Epithelial cell of prostate (primary cell): ENCODE measurements at regions not wholly inside any gene's neighbourhood (a gene's known extent, or its start where the extent isn't known, plus 50 kb on each side); places are given as distances from the start of the nearest gene placed in this dataset.

Source experiments
- DNase-seq: peaks from one replicate; pipeline ENCODE4 v3.0.0-alpha.2; 2011; ENCODE audit warnings: low read depth, low spot score
- H3K27ac ChIP-seq: fragments of 450-650 bp; 2 replicates; pipeline ENCODE4 v1.5.1; 2017; ENCODE audit warnings: mild to moderate bottlenecking

DNA sequence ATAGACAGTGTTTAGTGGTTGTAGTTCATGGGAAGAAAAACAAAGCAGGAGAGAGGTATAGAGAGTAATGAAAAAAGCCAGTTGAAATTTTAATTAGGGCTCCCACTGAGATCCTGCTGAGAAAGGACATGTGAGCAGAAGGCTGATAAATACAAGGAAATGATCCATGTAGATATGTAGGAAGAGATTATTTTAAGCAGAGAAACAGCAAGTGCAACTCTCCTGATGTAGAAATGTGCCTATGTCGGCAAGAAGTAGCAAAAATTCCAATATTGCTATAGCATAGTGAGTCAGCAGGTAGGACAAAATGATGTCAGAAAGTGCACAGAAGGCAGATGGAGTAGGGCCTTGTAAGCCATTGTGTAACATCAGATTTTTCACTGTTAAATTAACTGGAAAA, 1027.3 kb downstream of the PCDH18 start:
- no peak overlapping the region for H3K27ac ChIP-seq
- DNase-seq = no peak

DNA sequence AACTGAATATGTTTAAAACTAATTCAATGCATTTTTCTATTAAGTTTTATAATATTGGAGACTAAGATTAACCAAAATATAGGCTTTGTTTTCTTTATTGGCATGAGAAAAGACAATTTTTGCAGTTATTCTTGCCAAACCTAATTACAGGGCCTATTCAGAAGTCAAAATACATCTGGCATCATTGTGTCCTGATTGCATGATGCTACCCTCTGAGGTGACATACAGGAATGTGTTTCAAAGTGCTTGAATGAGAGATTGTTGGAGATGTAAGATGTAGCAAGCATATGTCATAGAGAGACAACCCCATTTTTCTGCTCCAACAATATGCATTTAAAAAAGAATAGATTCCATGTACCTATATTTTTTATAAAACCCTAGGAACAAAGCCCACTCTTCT, 1036.4 kb downstream of the PCDH18 start:
- no peak for DNase-seq
- H3K27ac ChIP-seq = no peak overlapping the region

DNA sequence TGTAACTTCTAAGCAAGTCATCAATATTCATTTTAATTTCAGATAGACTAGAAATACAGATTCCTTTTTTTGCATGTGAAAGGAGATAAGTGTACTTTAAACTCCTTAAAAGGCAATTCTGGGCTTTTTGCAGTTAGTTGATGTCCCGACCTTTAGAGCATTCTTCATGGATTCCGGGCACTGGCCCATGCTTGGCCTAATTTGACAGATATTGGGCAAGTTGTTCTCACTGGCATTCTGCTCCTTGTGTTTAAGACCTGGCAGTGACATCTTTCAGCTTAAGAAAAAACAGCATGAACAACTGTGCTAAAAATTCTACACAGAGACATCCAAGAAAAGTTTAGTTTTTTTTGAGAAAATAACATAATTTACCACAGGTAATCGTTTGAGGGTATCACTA, 1037.2 kb downstream of the PCDH18 start:
- no peak for DNase-seq

DNA sequence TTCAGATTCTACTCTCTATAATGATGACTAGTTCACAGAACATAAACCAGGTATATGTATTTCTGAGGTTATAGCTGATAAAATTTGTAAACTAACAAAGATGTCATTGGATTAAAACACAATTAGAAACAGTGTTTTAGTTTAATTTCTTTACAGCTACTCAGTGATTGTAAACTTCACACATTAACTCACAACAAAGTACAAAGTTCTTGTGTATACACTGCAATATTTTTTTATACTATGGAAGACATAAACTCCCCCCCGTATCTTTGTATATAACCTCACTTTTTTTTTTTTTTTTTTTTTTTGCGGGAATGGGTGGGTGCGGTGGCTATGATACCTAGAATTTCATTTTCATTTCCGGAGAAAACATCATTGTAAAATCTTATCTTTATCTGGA, 1043.2 kb downstream of the PCDH18 start:
- H3K27ac ChIP-seq = no peak overlapping the region
- DNase-seq = no peak

More for the DNA sequence above, 1037.2 kb downstream of the PCDH18 start:
- no peak overlapping the region for H3K27ac ChIP-seq

DNA sequence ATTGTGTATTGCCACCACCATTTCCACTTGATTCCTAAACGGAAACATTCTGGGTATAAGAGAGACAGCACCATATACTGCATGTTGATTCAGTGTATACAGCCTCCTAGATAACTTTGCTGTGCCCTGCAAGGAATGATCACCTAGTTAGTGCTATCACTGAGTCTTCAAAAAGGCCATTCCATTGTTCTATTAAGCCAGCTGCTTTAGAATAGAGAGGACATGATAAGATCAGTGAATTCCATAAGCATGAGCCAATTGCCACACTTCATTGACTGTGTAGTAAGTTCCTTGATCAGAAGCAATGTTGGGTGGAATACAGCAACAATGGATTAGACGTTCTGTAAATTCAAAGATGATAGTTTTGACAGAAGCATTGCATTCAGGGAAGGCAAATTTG, 1047.3 kb downstream of the PCDH18 start:
- DNase-seq = peak; percentile 1
- no peak overlapping the region for H3K27ac ChIP-seq

DNA sequence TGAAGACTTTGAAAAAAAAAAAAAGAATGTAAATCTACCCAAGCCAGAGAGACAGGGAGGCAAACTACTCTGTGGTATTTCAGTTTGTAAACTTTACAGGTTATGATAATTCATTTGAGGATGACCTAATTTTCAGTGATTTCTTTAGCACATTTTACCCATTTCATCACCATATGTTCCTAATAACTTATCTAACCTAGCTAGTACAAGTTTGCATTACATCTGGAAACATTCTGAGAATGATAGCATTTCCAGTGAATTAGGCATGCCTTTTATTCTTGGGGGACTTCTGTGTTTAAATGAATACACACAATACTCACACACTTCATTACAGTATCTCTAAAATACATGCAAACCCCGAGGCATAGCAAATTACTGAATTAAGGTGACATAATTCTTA, 1055.5 kb downstream of the PCDH18 start:
- no peak overlapping the region for H3K27ac ChIP-seq
- DNase-seq = no peak

DNA sequence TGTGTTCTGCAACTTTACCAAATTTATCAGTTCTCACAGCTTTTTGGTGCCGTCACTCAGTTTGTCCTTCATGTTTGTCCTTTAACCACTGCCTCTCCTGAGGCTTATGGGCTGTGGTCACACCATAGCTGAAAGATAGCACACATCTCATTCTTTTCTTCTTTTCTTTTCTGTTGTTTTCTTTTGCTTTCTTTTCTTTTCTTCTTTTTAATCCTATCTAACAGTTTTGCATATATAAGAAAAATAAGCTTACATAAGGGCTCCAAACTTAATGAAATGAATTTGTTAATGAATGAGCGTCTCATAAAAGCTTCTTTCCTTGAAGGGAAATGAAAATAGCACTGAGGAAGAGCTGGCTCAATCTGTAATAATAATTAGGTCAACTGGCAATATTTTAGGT, 1061.2 kb downstream of the PCDH18 start:
- DNase-seq = no peak
- H3K27ac ChIP-seq = no peak overlapping the region

DNA sequence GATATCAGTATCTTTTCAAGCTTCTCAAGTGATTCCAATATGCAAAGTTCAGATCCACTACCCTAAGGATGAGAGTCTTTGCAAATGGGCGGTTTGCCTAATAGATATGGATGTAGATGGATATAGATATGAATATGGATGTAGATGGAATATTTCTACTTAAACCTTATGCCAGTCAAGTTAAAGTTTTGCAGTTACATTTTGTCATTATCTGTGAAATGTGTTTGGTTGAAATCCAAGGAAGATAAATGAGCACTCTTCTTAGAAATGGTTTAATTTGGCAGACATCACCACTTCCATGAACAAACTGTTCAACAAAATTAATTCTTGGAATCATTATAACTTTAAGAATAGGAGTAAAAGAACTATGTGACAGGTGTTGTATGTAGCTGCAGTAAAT, 1066.6 kb downstream of the PCDH18 start:
- no peak for DNase-seq
- H3K27ac ChIP-seq = no peak overlapping the region

DNA sequence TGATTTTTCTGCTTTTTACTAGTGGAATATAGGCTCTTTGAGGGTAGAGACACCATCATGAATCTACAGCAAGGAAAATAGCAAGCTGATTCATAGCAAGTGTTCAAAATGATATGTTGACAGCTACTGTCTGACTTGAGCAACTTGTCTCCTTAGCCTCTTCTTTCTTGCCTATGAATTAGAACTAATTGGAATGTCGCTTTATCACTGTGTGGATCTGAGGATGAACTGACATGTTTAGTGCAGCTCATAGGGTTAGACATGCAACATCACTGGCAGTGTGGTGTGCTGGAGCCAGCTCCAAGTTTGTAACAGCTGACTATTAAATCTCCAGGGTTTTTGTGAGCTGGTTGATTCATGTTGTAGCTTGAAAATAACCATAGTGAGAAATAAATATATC, 1068.4 kb downstream of the PCDH18 start:
- H3K27ac ChIP-seq = no peak overlapping the region
- DNase-seq = no peak

DNA sequence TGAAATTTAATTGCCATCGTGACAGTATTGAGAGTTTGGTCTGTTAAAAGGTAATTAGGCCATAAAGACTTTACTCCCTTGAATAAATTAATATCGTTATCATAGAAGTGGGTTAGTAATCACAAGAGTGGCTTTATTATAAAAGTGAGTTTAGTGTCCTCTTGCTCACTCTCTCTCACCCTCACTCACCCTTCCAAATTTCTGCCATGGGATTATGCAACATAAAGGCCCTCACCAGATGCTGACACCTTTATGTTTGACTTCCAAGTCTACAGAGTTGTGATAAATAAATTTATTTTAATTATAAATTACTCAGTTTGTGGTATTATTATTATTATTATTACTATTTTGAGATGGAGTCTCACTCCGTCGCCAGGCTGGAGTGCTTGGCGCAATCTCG, 1070.8 kb downstream of the PCDH18 start:
- no peak overlapping the region for H3K27ac ChIP-seq
- no peak for DNase-seq

DNA sequence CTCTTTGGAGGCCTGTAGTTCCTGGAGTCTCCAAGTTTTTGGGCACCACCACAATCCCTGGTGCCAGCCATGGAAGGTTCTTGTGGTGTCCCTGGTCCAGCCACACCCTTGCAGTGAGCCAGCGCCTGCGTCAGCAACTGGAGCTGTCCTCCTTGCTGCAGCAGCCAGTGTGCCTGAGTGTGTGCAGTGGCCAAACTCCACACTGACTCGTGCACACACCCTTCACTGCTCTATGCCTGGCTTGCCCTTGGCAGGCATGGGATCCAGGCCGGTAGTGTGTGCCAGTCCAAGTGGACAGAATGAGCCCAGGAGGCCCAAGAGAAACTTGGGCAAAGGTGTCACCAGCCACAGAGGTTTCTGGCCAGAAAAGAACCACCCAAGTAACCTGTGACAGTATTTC, 1074.0 kb downstream of the PCDH18 start:
- no peak overlapping the region for H3K27ac ChIP-seq
- no peak for DNase-seq

DNA sequence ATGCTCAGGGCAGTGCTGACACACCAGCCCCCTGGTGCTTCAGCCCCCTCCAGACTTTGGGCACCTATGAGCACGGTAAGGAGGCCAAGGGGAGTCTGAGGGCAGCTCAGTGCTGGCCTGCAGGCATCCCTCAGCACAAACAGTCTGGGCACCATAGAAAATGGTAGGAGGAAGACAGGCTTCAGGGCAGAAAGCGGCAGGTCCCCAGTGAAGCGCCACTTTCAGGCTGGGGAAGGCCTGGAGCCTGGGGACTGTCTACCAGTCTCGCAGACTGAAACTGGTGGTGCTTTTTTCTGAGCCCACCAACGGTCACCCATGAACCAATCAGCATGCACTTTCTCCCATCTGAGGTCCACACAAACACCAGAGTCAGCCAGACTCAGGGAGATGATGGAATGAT, 1074.7 kb downstream of the PCDH18 start:
- DNase-seq = no peak
- no peak overlapping the region for H3K27ac ChIP-seq

DNA sequence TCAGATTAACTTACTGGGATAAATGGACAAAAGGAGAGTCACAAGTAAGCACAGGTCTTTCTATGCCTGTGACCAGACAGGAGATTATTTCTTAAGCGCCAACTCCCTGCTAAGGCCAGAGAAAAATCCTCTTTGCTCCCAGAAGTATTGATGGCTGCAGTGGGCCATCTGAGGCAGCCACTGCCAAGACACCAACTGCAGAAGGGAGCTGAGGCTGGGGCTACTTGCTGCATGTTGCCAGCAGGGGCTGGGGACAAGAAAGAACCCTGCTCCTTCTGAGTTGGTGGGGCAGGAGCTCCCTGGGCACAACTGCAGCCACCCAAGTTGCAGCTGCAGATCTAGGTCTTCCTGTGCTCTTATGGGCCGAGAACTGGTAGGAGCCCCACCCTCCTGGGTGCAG, 1075.3 kb downstream of the PCDH18 start:
- H3K27ac ChIP-seq = no peak overlapping the region
- no peak for DNase-seq

DNA sequence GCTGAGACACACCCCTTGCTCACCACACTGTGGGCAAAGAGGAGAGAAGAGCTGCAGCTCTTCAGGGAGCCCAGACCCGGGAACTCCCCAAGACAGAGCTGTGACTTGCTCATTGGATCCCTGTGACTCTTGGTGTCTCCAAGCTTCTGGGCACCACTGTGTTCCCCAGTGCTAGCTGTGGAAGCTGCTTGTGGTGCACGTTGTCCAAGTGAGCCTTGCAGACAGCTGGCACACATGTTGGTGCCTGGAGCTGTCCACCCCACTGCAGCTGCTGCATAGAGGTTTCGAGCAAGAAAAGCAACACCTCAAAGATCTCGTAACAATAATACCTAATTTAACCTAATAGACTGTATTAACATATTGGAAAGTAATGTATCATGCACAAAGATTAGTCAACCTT, 1089.3 kb downstream of the PCDH18 start:
- DNase-seq = no peak
- H3K27ac ChIP-seq = no peak overlapping the region

DNA sequence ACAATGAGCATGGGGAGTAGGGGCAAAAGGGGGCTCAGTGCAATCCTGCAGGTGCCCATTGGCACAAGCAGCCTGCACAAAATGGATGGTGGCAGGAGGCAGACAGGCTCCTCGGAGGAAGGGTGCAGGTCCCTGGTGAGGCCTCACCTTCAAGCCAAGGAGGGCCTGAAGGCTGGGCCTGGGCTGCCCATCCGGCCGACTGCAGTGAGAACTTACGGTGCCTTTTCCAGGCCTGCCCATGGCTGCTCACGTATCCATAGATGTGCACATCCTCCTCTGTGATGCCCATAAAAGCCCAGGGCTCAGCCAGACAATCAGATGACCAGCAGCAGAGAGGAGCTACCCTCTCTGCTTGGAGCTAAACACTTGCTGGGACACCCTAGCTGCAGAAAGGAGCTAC, 1089.8 kb downstream of the PCDH18 start:
- H3K27ac ChIP-seq = no peak overlapping the region
- no peak for DNase-seq

DNA sequence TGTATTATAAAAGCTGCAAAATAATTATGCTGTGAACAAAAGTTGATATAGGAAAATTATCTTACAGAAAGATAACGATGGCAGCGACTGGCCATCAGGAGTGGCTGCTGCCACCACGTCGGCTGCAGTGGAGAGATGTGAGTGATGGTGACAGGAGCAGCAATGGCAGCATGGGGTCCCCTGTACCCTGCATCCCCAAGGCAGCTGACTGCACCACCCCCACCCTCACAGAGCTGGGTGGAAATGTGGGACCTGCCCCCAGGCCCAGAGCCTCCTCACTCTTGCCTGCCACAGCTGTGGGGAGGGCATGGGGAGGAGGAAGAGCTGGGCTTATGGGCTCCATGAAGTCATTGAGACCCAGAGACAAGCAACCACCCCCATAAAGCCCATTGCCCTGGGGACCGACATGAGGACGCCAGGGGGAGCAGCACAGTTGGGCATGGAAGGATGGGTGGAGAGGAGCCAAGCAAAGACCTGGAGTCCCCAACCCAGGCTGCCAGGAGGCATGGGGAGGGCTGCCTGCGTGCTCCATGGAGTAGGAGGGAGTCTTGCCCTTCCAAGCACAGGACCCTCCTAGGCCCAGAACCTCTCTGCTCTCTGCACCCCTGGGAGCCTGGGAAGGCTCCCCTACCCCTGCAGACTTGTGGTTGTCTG, 1090.5 kb downstream of the PCDH18 start:
- no peak overlapping the region for H3K27ac ChIP-seq
- no peak for DNase-seq

DNA sequence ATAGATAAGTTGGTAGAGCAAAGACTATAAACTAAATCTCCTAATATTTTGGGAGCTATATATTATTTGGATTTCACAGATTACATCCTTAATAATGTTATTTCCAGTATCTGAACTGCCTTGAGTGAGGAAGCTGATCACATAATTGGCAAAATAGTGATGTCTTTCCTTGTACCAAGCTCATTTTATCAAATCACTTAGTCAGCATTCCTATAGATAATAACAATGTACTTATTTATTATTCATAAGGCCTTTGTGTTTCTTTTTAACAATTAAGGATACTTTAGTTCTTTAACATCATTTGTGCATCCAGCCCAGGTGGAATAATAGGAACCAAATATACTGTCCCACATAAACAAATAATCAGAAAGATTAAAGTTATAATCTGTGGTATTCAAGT, 1093.6 kb downstream of the PCDH18 start:
- DNase-seq = no peak
- no peak overlapping the region for H3K27ac ChIP-seq

DNA sequence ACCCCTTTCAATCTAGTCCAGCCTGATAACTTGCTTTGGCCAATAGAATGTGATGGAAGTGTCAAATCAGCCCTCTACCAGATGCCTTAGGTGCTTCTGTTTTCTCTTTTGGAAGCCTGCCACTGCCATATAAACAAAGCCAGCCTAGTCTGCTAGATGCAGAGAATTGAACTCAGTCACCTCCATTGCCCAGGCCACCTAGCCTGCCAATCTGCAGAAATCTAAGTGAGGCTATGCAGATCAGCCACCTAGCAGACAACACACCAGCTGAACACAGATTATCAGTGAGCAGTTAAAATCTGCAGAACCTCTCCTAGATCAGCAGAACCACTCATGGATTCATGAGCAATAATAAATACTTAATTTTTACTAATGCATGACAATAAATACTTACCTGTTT, 1108.2 kb downstream of the PCDH18 start:
- no peak overlapping the region for H3K27ac ChIP-seq
- DNase-seq = no peak

DNA sequence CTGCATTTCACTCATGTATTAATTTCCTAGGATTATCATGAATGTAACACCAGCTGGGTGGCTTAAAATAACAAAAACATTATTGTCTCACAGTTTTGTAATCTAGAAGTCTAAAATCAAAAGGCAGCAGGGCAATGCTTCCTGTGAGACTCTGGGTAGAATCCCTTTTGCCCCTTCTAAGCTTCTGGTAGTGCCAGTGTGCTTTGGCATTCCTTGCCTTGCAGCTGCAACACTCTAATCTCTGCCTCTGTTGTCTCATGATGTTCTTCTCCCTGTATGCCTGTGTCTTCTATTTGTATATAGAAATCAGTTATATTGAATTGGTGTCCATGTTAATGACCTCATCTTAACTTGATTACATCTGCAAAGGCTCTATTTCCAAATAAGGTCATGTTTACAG, 1117.3 kb downstream of the PCDH18 start:
- DNase-seq = no peak
- H3K27ac ChIP-seq = no peak overlapping the region

DNA sequence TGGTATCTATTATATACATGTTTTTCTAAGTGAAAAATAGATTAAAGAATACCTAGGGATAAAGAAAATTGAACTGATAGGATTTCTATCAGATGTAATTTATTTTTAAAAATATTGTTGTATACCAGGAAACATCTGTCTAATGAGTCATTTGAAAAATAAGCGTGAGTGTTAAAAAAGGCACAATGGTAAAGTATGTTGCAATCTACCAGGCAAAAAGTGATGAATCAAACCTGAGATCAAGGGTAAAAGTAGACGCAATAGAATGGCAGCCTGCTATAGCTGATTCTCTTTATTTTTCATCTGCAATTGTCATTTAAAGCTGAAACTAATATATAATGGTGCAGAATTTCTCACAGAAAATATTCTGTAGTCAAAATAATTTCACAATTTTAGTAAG, 1119.6 kb downstream of the PCDH18 start:
- DNase-seq = peak; percentile 14

DNA sequence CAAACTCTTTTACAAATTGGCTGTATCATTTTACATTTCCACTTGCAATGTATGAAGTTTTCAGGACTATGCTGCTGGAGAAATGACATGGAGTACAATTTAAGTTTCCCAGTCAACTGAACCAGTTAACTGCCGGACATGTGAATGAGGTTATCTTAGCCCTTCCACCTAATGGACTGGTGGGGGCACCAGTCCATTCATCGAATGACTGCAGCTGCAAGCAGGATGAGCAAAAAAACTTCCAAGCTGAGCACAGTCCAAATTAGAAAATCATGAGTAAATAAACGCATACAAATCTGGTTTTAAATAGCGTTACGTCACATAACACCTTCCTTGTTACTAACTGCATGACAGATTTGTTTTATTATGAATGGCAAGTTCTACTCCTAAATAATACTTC, 1131.5 kb downstream of the PCDH18 start:
- no peak for DNase-seq
- H3K27ac ChIP-seq = no peak overlapping the region

More for the DNA sequence above, 1119.6 kb downstream of the PCDH18 start:
- no peak overlapping the region for H3K27ac ChIP-seq

DNA sequence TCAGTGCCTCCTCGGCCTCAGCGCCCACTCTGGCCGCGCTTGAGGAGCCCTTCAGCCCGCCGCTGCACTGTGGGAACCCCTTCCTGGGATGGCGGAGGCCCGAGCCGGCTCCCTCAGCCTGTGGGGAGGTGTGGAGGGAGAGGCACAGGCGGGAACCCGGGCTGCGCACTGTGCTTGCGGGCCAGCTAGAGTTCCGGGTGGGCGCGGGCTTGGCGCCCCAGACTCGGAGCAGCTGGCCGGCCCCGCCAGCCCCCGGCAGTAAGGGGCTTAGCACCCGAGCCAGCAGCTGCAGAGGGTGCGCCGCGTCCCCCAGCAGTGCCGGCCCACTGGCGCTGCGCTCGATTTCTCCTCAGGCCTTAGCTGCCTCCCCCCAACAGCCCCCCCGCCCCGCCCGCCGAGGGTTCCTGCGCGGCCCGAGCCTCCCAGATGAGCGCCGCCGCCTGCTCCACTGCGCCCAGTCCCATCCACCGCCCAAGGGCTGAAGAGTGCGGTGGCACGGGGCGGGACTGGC, 1137.0 kb downstream of the PCDH18 start:
- H3K27ac ChIP-seq = no peak overlapping the region
- no peak for DNase-seq

DNA sequence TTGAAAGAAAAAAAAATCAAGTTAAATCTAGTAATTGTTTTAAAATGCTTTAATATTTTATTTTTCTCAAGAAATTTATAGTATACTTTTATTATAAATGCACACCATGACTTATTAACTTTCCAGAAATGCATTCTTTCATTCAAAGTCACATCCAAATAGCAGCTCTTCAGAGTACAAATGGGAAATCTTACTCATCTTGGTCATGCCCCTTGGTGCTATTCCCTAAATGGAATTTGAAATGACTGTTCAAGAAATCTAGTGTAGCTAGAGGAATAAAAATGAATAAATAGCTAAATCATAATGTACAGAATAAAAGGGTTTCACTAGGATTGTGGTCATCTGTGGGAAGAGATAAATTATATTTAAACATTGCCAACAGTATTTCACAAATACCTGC, 1139.7 kb downstream of the PCDH18 start:
- H3K27ac ChIP-seq = no peak overlapping the region
- DNase-seq = no peak
